HEK293 (cell line): ENCODE measurements at regions not wholly inside any gene's neighbourhood (a gene's known extent, or its start where the extent isn't known, plus 50 kb on each side); places are given as distances from the start of the nearest gene placed in this dataset.
"Not testable (repeated sequence)": the region's sequence is repeated elsewhere in the genome, so short reads cannot be mapped to it uniquely, and the experiment has no call there.

Experiments
- CTCF ChIA-PET: fragments of 350-600 bp; formaldehyde crosslinking; extraction: SDS; loops from one replicate; lab custom pipeline; 2021; ENCODE audit warnings: antibody characterized with exemption; lab: Yijun Ruan, JAX
- POLR2A ChIA-PET: fragments of 300-600 bp; formaldehyde crosslinking; extraction: SDS; loops from one replicate; lab custom pipeline; 2020; ENCODE audit warnings: antibody characterized with exemption, inconsistent platforms; lab: Yijun Ruan, JAX
- H3K27ac ChIP-seq: fragments of 200-500 bp; sonication (Bioruptor generic); 2 replicates; pipeline ENCODE4 v1.5.1; 2014; ENCODE audit warnings: low read depth, low read length, control low read depth, inconsistent platforms; ENCODE audit errors: extremely low read depth
- H3K36me3 ChIP-seq, 2 experiments: fragments of 200-500 bp in 1 of 2; sonication (Bioruptor generic) in 1 of 2; 1 replicate in 1 of 2; 2 replicates in 1 of 2; pipeline ENCODE4 v1.5.1; 2014 to 2017; ENCODE audit warnings: inconsistent platforms in 2 of 2, low read length in 2 of 2; ENCODE audit not compliant: control insufficient read depth in 2 of 2, insufficient read depth in 1 of 2
- H3K4me1 ChIP-seq: fragments of 200-500 bp; sonication (Bioruptor generic); 2 replicates; pipeline ENCODE4 v1.5.1; 2014; ENCODE audit warnings: mild to moderate bottlenecking, low read length, inconsistent platforms; ENCODE audit not compliant: control insufficient read depth, insufficient read depth
- H3K4me3 ChIP-seq: 2 replicates; pipeline ENCODE4 v1.5.1; 2011; ENCODE audit warnings: low read depth, mild to moderate bottlenecking, control low read depth, low read length, moderate library complexity
- H3K9me3 ChIP-seq: fragments of 200-500 bp; sonication (Bioruptor generic); 2 replicates; pipeline ENCODE4 v1.5.1; 2014; ENCODE audit warnings: low read depth, low read length, inconsistent platforms; ENCODE audit not compliant: control insufficient read depth, insufficient read depth
- EGR2 ChIP-seq: fragments of 450-650 bp; formaldehyde crosslinking; IDR thresholded peaks from 2 replicates; pipeline ENCODE4 v1.5.1; 2016; ENCODE audit warnings: low read depth, missing biosample characterization, missing genetic modification characterization
- ZFHX2 ChIP-seq: fragments of 450-650 bp; formaldehyde crosslinking; conservative IDR thresholded peaks from 2 replicates; pipeline ENCODE4 v1.5.1; 2016; ENCODE audit warnings: missing biosample characterization, missing genetic modification characterization

- H3K4me3 ChIP-seq, CTCF ChIA-PET, H3K36me3 ChIP-seq, POLR2A ChIA-PET, H3K27ac ChIP-seq, H3K4me1 ChIP-seq, H3K9me3 ChIP-seq: not testable (repeated sequence)
- peak; percentile 88 for TF ChIP-seq EGR2 (tag by site-specific recombination)
- TF ChIP-seq ZFHX2 (tag by site-specific recombination): peak; percentile 67
These were observed 174.4 kb downstream of the TRIM43 start for GRCh38 chr2:95765925-95766910.

GRCh38 chr2:95767531-95767930 is 175.7 kb downstream of the TRIM43 start:
- H3K4me1 ChIP-seq, H3K9me3 ChIP-seq, CTCF ChIA-PET, POLR2A ChIA-PET, H3K27ac ChIP-seq, H3K4me3 ChIP-seq, H3K36me3 ChIP-seq: not testable (repeated sequence)

- POLR2A ChIA-PET, H3K36me3 ChIP-seq, H3K9me3 ChIP-seq, H3K27ac ChIP-seq, H3K4me1 ChIP-seq, H3K4me3 ChIP-seq, CTCF ChIA-PET: not testable (repeated sequence)
These were observed 176.1 kb downstream of the TRIM43 start for GRCh38 chr2:95767950-95768349.

GRCh38 chr2:95769256-95769655 is 177.5 kb downstream of the TRIM43 start:
- H3K27ac ChIP-seq, H3K4me1 ChIP-seq, POLR2A ChIA-PET, H3K4me3 ChIP-seq, H3K36me3 ChIP-seq, CTCF ChIA-PET, H3K9me3 ChIP-seq: not testable (repeated sequence)

GRCh38 chr2:95770726-95771125 is 178.9 kb downstream of the TRIM43 start:
- POLR2A ChIA-PET, H3K36me3 ChIP-seq: not testable (repeated sequence)

GRCh38 chr2:95774322-95775192 is 182.8 kb downstream of the TRIM43 start:
- H3K36me3 ChIP-seq, CTCF ChIA-PET, POLR2A ChIA-PET, H3K4me1 ChIP-seq, H3K27ac ChIP-seq, H3K4me3 ChIP-seq, H3K9me3 ChIP-seq: not testable (repeated sequence)

More at GRCh38 chr2:95770726-95771125, 178.9 kb downstream of the TRIM43 start:
- H3K9me3 ChIP-seq, H3K27ac ChIP-seq, CTCF ChIA-PET, H3K4me3 ChIP-seq, H3K4me1 ChIP-seq: not testable (repeated sequence)

GRCh38 chr2:95775193-95775531 is 183.4 kb downstream of the TRIM43 start:
- CTCF ChIA-PET, H3K9me3 ChIP-seq, H3K36me3 ChIP-seq, H3K4me3 ChIP-seq, H3K4me1 ChIP-seq, H3K27ac ChIP-seq, POLR2A ChIA-PET: not testable (repeated sequence)
